ENCODE measurements at regions not wholly inside any gene's neighbourhood (a gene's known extent, or its start where the extent isn't known, plus 50 kb on each side); places are given as distances from the start of the nearest gene placed in this dataset.

DNA sequence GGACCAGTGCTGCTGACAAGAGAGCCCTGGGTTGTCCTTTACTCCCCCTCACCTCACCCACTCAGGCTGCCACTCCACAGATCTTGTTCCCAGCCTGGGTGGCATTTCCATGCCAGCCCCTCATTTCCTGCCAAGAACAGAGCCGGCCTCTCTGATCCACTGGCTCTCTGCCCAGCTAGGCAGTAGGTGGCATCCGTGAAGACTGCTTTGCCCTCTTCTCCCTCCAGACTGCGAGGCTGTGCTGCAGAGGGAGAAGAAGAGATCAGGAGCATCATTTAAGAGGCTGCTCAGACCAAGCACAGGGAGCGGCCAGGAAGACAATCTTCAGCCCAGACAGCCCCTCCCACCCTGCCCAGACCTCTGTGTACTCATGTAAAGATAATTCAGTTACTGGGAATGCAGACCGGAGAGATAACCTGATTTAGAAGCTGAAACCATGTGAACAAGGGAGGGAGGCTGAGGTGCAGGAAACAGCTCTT lies 126.9 kb upstream of the NCAM1 start:
- DNase-seq = no peak

GRCh38 chr11:112835591-112836255 lies 125.5 kb upstream of the NCAM1 start:
- no peak for DNase-seq

- no peak for DNase-seq
These were observed 125.0 kb upstream of the NCAM1 start for GRCh38 chr11:112836256-112836602.

DNA sequence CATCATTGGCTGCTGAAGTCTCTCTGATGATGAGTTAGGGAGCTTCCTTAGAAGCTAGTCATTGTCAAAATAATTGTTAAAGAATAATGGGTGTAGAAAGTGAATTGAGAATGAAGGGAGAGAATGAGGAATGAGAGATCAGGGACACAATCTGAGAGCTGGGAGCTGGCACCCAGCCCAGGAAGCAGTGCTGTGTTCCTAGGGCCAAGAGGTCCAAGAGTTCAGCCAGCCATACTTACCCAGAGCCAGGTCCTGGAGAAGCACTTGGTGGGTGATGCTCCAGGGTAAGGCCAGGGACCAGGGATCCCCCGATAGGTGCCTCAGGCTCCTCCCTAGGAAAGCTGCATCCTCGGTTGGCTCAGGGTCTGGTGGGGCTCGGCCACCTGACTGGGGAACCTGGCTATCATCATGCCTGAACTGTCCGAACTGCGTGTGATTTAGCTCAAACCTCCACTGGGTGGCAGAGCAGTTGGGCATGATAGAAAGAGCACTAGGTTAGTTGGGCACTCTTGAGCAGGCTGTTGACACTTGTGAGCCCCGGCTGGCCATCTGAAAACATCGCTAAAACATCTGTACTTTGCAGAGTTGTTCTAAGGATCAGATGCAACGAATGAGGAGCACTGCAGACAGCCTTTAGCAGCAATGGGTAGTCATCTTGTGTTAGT lies 123.9 kb upstream of the NCAM1 start:
- no peak for DNase-seq

DNA sequence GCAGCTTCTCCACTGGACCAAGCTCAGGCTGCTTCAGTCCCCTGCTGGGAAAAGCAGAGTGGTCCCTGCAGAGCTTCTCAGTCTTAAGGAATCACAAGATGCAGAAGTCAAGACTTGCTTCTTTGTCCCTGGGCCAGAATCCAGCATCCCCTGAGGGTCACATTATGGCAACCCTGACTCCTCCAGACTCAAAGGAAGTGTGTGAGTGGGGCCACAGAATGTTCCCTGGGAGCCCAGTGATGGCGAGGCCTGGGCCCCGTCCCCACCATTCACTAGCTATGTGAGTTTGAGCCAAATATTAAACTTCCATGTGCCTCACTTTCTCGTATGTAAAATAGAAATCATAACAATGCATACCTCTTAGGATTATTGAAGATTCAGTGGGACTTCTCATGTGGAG lies 122.2 kb upstream of the NCAM1 start:
- no peak for DNase-seq

GRCh38 chr11:112841729-112842128 lies 119.5 kb upstream of the NCAM1 start:
- DNase-seq = no peak

DNA sequence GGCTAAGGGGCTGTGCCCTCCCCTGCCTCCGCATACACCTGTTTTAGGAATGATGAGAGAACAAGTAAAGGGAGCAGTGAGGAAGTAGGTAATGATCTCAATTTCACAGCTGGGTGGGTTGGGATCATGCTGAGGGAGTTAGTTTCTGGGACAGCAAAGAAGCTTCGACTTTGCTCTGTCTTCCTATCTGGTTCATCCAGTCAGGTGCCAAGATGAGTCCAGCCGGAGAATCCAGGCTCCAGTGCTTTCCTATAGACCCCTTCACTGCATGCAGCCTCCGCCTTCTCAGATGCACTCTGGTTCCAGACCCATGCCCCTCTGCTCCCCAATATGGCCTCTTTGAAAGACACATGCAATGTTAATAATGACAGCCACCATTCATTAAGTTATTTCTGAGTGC lies 119.1 kb upstream of the NCAM1 start:
- DNase-seq = no peak

GRCh38 chr11:112844517-112844916 lies 116.7 kb upstream of the NCAM1 start:
- DNase-seq = no peak

GRCh38 chr11:112847568-112847967 lies 113.7 kb upstream of the NCAM1 start:
- no peak for DNase-seq

DNA sequence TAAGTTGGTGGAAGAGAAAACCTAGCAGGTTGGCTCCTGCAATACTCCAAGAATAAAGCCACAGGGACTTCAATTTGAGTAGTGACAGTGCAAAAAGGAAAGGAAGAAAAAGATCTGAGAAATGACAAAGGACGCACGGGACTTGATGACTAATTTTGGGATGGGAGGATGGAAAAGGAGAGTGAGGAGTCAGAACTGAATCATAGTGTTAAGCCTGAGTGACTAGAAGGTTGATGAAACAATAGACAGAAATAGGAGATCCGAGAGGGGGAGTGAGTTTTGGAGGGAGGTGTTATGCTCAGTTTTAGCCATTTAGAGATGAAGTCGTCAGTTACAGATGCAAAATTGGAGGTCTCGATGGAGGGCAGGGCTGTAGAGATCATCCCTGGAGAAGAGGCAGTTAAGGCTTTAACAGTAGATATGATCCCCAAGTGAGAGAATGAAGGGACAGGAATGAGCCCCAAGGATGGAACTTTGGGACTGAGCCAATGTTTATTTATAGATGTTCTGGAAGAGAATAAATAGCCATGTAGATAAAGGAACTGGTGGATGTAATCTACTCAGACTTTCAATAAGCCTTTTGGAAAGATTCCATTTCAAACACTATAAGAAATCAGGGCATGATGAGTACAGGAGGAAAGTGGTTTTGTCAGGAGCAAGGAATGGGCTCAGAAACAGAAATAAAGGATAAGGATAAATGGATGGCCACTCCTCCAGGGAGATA lies 108.9 kb upstream of the NCAM1 start:
- DNase-seq = no peak

GRCh38 chr11:112856133-112856532 lies 105.1 kb upstream of the NCAM1 start:
- no peak for DNase-seq

DNA sequence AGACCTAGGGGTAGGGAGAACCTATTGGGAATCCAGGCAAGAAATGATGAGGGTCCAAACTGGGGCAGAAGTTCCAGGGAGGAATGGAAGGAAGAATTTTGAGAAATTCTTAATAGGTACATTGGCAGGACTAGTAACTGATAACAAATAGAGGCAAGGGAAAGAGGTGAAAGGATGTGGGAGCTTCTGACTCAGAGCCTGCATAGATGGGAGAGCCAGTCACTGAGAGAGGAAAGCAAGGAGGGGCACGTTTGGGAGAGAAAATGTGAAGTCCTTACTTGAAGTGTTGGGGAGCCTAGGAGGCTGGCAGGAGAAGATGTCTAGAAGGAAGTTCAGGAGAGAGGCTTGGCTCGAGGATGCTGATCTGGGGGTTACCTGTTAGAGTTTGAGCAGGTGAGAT lies 104.6 kb upstream of the NCAM1 start:
- no peak for DNase-seq

- DNase-seq = no peak
These were observed 102.8 kb upstream of the NCAM1 start for GRCh38 chr11:112858289-112859023.

- no peak for DNase-seq
These were observed 101.4 kb upstream of the NCAM1 start for GRCh38 chr11:112859787-112860186.

- no peak for DNase-seq
These were observed 99.9 kb upstream of the NCAM1 start for GRCh38 chr11:112861356-112861755.

GRCh38 chr11:112863305-112863704 lies 97.9 kb upstream of the NCAM1 start:
- DNase-seq = no peak

GRCh38 chr11:112864672-112865071 lies 96.5 kb upstream of the NCAM1 start:
- no peak for DNase-seq

DNA sequence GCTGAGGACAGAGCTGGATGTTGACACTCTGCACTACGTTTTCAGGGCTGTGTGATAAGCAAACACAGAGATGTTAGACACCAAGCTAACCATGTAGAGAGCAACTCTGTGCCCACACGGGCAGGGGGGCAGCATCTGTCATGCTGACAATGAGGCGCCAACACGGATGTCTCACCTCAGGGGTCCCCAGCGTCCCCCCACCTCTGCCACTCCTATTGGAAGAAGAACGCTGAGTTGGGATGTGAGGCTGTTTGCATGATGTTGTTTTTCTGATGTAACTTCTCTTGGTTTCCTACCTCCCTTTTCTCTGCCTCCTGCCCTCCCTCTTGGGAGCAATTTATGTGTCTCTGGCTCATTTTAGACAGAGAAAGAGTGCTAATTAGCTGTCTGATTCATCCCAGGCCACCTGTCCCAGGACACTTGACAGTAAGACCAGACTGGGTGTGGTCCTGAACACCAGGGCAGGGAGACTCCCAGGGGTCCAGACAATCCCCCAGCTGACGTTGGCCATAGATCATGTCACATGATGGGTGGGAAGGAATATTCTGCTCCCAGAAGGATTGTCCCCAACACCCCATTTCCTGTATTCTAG lies 89.2 kb upstream of the NCAM1 start:
- no peak for DNase-seq

GRCh38 chr11:112874980-112875379 lies 86.2 kb upstream of the NCAM1 start:
- DNase-seq = no peak

DNA sequence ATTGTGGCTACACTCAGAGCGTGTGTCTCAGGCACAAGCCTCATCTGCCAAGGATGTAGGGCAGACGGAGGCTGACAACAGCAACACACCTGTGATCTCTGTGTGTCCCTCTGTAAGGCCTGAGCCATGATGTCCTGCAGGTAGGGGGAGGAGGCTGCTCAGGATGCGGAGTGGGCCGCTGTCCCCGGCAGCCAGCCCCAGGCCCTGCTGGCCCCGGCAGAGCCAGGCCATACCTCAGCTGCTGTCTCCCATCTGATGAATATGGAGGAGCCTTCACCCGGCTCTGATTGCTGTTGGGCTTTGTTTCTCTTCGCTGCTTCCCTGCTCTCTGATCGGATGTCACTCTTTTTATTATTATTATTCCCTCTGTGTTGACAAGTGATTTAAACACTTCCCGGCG lies 83.6 kb upstream of the NCAM1 start:
- no peak for DNase-seq

- DNase-seq = no peak
These were observed 83.1 kb upstream of the NCAM1 start for GRCh38 chr11:112878033-112878601.

DNA sequence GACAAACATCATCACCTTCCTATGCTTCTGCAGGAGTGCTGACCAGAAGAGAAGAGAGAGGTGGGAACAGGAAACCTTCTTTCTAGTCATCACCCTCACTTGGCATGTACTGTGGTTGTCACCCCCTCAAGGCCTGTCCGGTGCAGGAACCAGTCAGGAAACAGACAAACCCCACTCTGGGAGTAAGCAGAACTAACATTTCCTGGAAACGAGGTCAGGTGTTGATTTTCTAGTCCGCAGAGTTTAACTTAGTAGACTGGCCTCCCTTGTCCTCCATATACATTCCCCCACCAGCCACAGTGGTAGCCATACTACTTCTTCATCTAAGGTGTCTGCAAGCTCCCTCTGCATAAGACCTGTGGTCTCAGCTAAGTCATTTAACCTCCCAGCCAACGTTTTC lies 80.7 kb upstream of the NCAM1 start:
- DNase-seq = no peak

DNA sequence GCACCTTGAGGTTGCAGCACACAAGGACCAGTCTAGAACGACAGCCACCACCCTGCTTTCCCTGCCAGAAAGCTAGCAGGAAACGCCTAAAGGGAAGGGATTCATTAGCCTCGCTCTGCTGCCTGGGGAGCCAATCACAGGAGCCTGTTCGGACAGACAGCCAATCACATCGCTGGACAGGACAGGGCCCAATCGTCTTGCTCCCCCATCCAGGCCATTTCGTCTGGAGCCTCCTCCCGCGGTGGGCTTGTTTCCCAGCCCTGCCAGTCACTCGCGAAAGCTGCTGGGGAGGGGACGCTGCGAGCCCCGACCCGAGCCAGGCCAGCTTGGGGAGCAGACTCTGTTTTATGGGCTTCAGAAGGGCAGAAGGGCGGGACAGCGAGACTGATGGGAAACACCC lies 79.8 kb upstream of the NCAM1 start:
- no peak for DNase-seq

Measured in suppressor macrophage treated with lipopolysaccharide for 4 hours (primary cell).